ENCODE measurements at regions not wholly inside any gene's neighbourhood (a gene's known extent, or its start where the extent isn't known, plus 50 kb on each side); places are given as distances from the start of the nearest gene placed in this dataset.

DNA sequence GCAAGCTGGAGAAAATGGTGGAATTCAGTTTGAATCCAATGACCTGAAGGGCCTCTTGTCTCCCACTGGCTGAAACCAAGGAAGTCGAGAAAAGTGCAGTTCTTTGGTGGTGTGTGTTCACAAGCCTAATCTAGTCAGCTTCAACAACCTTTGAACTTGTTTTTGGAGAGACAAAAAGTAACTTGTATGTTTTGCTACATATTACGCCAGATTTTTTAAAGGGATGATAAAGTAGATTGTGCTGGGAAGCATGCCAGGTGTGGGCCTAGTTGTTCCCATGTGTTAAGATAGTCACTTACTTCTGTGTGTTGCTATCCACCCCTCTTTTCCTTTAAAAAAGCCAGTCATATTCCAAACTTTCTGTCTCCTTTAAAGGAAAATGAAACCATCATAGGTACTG lies 79.7 kb upstream of the FAM3C start:
- ATAC-seq (ENCODE audit: low read depth) (no peak), DNase-seq (no peak)
- ChIA-PET CTCF (no interaction called here), POLR2A (ENCODE audit: unreplicated experiment) (no interaction called here)
- Histone ChIP-seq H3K18ac (ENCODE audit: low read depth, low read length) (no peak overlapping the region), H4K20me1 (ENCODE audit: insufficient read depth, low read length) (no peaks in the 10 kb centered on the region), H3K27ac (ENCODE audit: insufficient read depth, low read length) (no peak overlapping the region), H2BK15ac (ENCODE audit: low read depth, low read length) (no peak overlapping the region), H3K36me3 (ENCODE audit: control insufficient read depth, insufficient read depth, low read length) (no peaks in the 10 kb centered on the region), H2BK5ac (ENCODE audit: low read depth, low read length, poor library complexity, severe bottlenecking) (no peak overlapping the region), H3K4ac (ENCODE audit: low read depth, low read length) (no peak overlapping the region), H2AFZ (replicated peaks; ENCODE audit: low read length, poor library complexity) (no peak overlapping the region), H3K4me3 (ENCODE audit: insufficient read depth, low read depth, low read length) (no peak overlapping the region), H3K9me3 (ENCODE audit: control insufficient read depth, insufficient read depth, low read length) (no peaks in the 10 kb centered on the region), H4K8ac (ENCODE audit: low read depth in 2 of 2, low read length in 2 of 2) (no peak overlapping the region), H4K91ac (ENCODE audit: insufficient read depth, low read depth, low read length) (no peak overlapping the region), H2BK20ac (ENCODE audit: low read depth, low read length) (no peak overlapping the region), H3K4me2 (ENCODE audit: low read depth, low read length) (no peak overlapping the region), H3K56ac (ENCODE audit: extremely low read depth, insufficient read depth, low read length) (no peak overlapping the region), H3K79me1 (ENCODE audit: low read depth in 1 of 2, low read length in 2 of 2) (no peaks in the 10 kb centered on the region), H2AK5ac (ENCODE audit: low read depth, low read length) (no peak overlapping the region), H2AK9ac (replicated peaks; ENCODE audit: low read depth, low read length, poor library complexity) (no peak overlapping the region), H3K9me1 (ENCODE audit: insufficient read depth, low read length) (no peaks in the 10 kb centered on the region), H3K9ac (ENCODE audit: low read depth, low read length) (no peak overlapping the region), H3K14ac (replicated peaks; ENCODE audit: low read depth, low read length) (no peak overlapping the region), H3K4me1 (ENCODE audit: control insufficient read depth, insufficient read depth, low read length) (peaks cover 2% of the 10 kb centered on the region; the same call in 1 of the 2 replicates), H3K27me3 (ENCODE audit: control insufficient read depth, insufficient read depth, low read length) (peaks cover 1% of the 10 kb centered on the region; the same call in 1 of the 2 replicates), H4K5ac (ENCODE audit: low read depth, low read length) (no peak overlapping the region), H3K23ac (ENCODE audit: low read depth, low read length) (no peak overlapping the region), H2BK120ac (ENCODE audit: low read depth, low read length) (no peak overlapping the region)
- no TSS peak for BruUV-seq (replicated peaks)
- in situ Hi-C loops (cut with MboI; ENCODE audit: low sequenced_read_pairs): no loop called here
- no CpG with 5 or more reads among the region's 2 CpGs for WGBS, 2 experiments (ENCODE audit: extremely low coverage in 2 of 2, insufficient read length in 1 of 2)
- TF ChIP-seq RCOR1 (IDR thresholded peaks at IDR 0.05; ENCODE audit: insufficient replicate concordance, low read length): no peak
- no peak for TF ChIP-seq MAZ (IDR thresholded peaks at IDR 0.05; ENCODE audit: borderline replicate concordance, low read depth, low read length)
- TF ChIP-seq, protein P1, sequence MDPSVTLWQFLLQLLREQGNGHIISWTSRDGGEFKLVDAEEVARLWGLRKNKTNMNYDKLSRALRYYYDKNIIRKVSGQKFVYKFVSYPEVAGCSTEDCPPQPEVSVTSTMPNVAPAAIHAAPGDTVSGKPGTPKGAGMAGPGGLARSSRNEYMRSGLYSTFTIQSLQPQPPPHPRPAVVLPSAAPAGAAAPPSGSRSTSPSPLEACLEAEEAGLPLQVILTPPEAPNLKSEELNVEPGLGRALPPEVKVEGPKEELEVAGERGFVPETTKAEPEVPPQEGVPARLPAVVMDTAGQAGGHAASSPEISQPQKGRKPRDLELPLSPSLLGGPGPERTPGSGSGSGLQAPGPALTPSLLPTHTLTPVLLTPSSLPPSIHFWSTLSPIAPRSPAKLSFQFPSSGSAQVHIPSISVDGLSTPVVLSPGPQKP (IDR thresholded peaks at IDR 0.05; ENCODE audit: borderline replicate concordance, low read depth, low read length): no peak
- TF ChIP-seq CTCF (conservative IDR thresholded peaks at IDR 0.05; ENCODE audit: low read depth, low read length): no peak
- no peak for TF ChIP-seq NFE2L2 (IDR thresholded peaks at IDR 0.05; ENCODE audit: low read depth, low read length)
- no peak for TF ChIP-seq RAD21 (IDR thresholded peaks at IDR 0.05; ENCODE audit: low read length)
- TF ChIP-seq POLR2A (IDR thresholded peaks at IDR 0.05; ENCODE audit: low read depth, low read length): no peak
- TF ChIP-seq RFX5 (IDR thresholded peaks at IDR 0.05; ENCODE audit: low read depth, low read length): no peak
- no peak for TF ChIP-seq MAFK (IDR thresholded peaks at IDR 0.05; ENCODE audit: low read depth, low read length)
- TF ChIP-seq FOS (IDR thresholded peaks at IDR 0.05; ENCODE audit: low read depth, low read length): no peak
- dilution Hi-C loops (cut with HindIII; ENCODE audit: low sequenced_read_pairs, unreplicated experiment): no loop called here
- intact Hi-C loops (cut with micrococcal nuclease): no loop called here

Data from IMR-90 (cell line).